B cell (primary cell): ENCODE measurements at regions not wholly inside any gene's neighbourhood (a gene's known extent, or its start where the extent isn't known, plus 50 kb on each side); places are given as distances from the start of the nearest gene placed in this dataset.

ENCODE experiments used
- ATAC-seq: fragments of 200-7000 bp; cut with Tn5 transposase; one replicate; pipeline ENCODE4 v1.10.0; 2021; ENCODE audit warnings: low read depth, mild to moderate bottlenecking, moderate number of reproducible peaks, moderate library complexity
- CTCF ChIA-PET: fragments of 350-600 bp; sonication (Branson Sonifier 250); formaldehyde crosslinking; loops from one replicate; lab custom pipeline; 2021; ENCODE audit warnings: antibody characterized with exemption, inconsistent platforms; lab: Charles Lee
- POLR2A ChIA-PET: fragments of 350-600 bp; sonication (Branson Sonifier 250); formaldehyde crosslinking; loops from one replicate; lab custom pipeline; 2021; ENCODE audit warnings: antibody characterized with exemption; lab: Charles Lee
- DNase-seq: peaks from one replicate; pipeline ENCODE4 v3.0.0; 2013
- H2AFZ ChIP-seq: 2 replicates; pipeline ENCODE4 v1.6.1; 2012; ENCODE audit warnings: mild to moderate bottlenecking, low read depth, low read length; ENCODE audit not compliant: insufficient read depth, poor library complexity, severe bottlenecking
- H3K27ac ChIP-seq, 2 donors: 1 replicate in 1 of 2; 2 replicates in 1 of 2; pipeline ENCODE4 v1.5.1; 2012 to 2013; ENCODE audit warnings: low read length in 2 of 2, mild to moderate bottlenecking in 2 of 2, moderate library complexity in 1 of 2
- H3K27me3 ChIP-seq, 4 experiments: fragments of 200-600 bp in 1 of 4; sonication (generic) in 1 of 4; replicated peaks in 1 of 4; 1 replicate in 2 of 4; 2 replicates in 2 of 4; pipeline versions ENCODE4 v1.6.1 to v1.7.0; 2013 to 2016; ENCODE audit warnings: low read length in 3 of 4, mild to moderate bottlenecking in 2 of 4, mixed read lengths in 1 of 4, moderate library complexity in 1 of 4; ENCODE audit not compliant: insufficient read depth in 4 of 4, control insufficient read depth in 3 of 4; ENCODE audit errors: control extremely low read depth in 1 of 4
- H3K36me3 ChIP-seq, 2 experiments: replicated peaks in 1 of 2; 1 replicate in 1 of 2; 2 replicates in 1 of 2; pipeline versions ENCODE4 v1.6.1 to v1.7.1; 2013; ENCODE audit warnings: low read length in 1 of 2; ENCODE audit not compliant: insufficient read depth in 2 of 2, control insufficient read depth in 1 of 2; ENCODE audit errors: control extremely low read depth in 1 of 2, extremely low read depth in 1 of 2
- H3K4me1 ChIP-seq, 2 donors: fragments of 200-600 bp in 1 of 2; sonication (generic) in 1 of 2; 1 replicate in 1 of 2; 2 replicates in 1 of 2; pipeline versions ENCODE4 v1.5.1 to v1.6.1; 2013 to 2017; ENCODE audit warnings: low read length in 2 of 2; ENCODE audit not compliant: control insufficient read depth in 2 of 2, insufficient read depth in 2 of 2
- H3K4me2 ChIP-seq: replicated peaks from 2 replicates; pipeline ENCODE3; 2012; ENCODE audit warnings: mild to moderate bottlenecking, low read depth, low read length; ENCODE audit not compliant: poor library complexity, severe bottlenecking
- H3K4me3 ChIP-seq, 5 experiments: fragments of 200-600 bp in 1 of 5; sonication (generic) in 1 of 5; 1 replicate in 3 of 5; 2 replicates in 2 of 5; pipeline versions ENCODE4 v1.5.1 to v1.7.0; 2011 to 2016; ENCODE audit warnings: low read length in 4 of 5, mild to moderate bottlenecking in 4 of 5, low read depth in 2 of 5, control low read depth in 1 of 5, moderate library complexity in 1 of 5; ENCODE audit not compliant: insufficient read depth in 1 of 5; ENCODE audit errors: control extremely low read depth in 1 of 5, extremely low read depth in 1 of 5
- H3K79me2 ChIP-seq: fragments of 200-600 bp; sonication (generic); one replicate; pipeline ENCODE4 v1.6.0; 2016; ENCODE audit warnings: low read length; ENCODE audit not compliant: control insufficient read depth, insufficient read depth
- H3K9ac ChIP-seq: fragments of 200-600 bp; sonication (generic); 2 replicates; pipeline ENCODE4 v1.6.1; 2017; ENCODE audit warnings: mild to moderate bottlenecking, low read length, moderate library complexity
- H3K9me3 ChIP-seq, 3 donors: one replicate each; pipeline versions ENCODE4 v1.6.1 to v1.7.1; 2013; ENCODE audit warnings: low read length in 2 of 3; ENCODE audit not compliant: control insufficient read depth in 2 of 3, insufficient read depth in 1 of 3; ENCODE audit errors: control extremely low read depth in 1 of 3
- H4K20me1 ChIP-seq: 2 replicates; pipeline ENCODE4 v1.6.0; 2012; ENCODE audit warnings: mild to moderate bottlenecking, low read length; ENCODE audit not compliant: insufficient read depth, control insufficient read depth, poor library complexity, severe bottlenecking
- H3K27ac Mint-ChIP-seq: one replicate; pipeline ENCODE4 v1.8.0; 2021; ENCODE audit warnings: mixed read lengths
- H3K27me3 Mint-ChIP-seq: one replicate; pipeline ENCODE4 v1.8.0; 2021; ENCODE audit warnings: mixed read lengths
- H3K4me1 Mint-ChIP-seq: one replicate; pipeline ENCODE4 v1.8.0; 2021; ENCODE audit warnings: mixed read lengths
- H3K4me3 Mint-ChIP-seq: one replicate; pipeline ENCODE4 v1.8.0; 2021; ENCODE audit warnings: mixed read lengths
- H3K9me3 Mint-ChIP-seq: one replicate; pipeline ENCODE4 v1.8.0; 2022; ENCODE audit warnings: mixed read lengths; ENCODE audit not compliant: insufficient read depth
- EZH2 ChIP-seq: IDR thresholded peaks from 2 replicates; pipeline ENCODE4 v1.6.1; 2012; ENCODE audit warnings: borderline replicate concordance, low read depth, mild to moderate bottlenecking, moderate library complexity, low read length; ENCODE audit not compliant: insufficient read depth, poor library complexity, severe bottlenecking
- WGBS: methylation state at CpG from one replicate; pipeline ENCODE4 v1.1.5; 2013; ENCODE audit warnings: missing lambda C conversion rate; ENCODE audit not compliant: insufficient coverage; 5-methylcytosine and 5-hydroxymethylcytosine counted together
- intact Hi-C: fragments of 100-400 bp; cut with micrococcal nuclease; formaldehyde crosslinking; loops from one replicate; pipeline ENCODE4 v1.10.0; 2022
- TF ChIP-seq, protein P1 (sequence below): fragments of 200-600 bp; IDR thresholded peaks from one replicate; pipeline ENCODE4 v1.8.0; 2022; ENCODE audit warnings: antibody characterized with exemption, mild to moderate bottlenecking

DNA sequence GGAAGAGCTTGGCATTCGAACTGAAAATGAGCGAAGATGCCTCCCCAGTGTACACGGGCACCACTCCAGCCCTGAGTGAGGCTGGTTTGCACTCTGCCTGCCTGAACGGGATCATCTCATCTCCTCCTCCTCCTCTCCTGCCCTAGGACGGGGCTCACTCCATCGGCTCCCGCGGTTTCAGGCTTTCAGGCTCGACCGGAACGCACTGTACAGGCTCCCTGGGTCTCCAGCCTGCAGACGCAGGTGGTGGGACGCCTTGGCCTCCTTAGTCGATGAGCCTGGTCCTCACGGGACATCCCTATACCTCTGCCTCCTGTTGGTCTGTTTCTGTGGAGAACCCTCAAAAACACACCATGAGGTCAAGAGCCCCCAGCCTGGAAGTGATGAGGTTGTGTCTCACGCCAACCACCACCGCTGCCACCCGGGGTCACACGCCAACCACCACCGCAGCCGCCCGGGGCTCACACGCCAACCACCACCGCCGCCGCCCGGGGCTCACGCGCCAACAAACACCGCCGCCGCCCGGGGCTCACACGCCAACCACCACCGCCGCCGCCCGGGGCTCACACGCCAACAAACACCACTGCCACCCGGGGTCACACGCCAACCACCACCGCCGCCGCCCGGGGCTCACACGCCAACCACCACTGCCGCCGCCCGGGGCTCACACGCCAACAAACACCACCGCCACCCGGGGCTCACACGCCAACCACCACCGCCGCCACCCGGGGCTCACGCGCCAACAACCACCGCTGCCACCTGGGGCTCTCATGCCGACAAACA is 56.3 kb downstream of the FOXL3 start:
- no peaks in the 10 kb centered on the region for H3K4me1 ChIP-seq
- Mint-ChIP-seq H3K9me3 (no peaks in the 10 kb centered on the region), H3K27ac (no peak overlapping the region), H3K4me3 (no peak overlapping the region), H3K4me1 (no peaks in the 10 kb centered on the region), H3K27me3 (peaks cover 4% of the 10 kb centered on the region)
- ChIA-PET CTCF (no interaction called here), POLR2A (no interaction called here)
- 96% methylated on average over 27 of the region's 60 CpGs for whole genome bisulfite sequencing
- H2AFZ ChIP-seq: no peak overlapping the region
- H3K4me3 ChIP-seq: no peak overlapping the region
- H3K36me3 ChIP-seq: no peaks in the 10 kb centered on the region
- DNase-seq (no peak), ATAC-seq (no peak)
- TF ChIP-seq EZH2: no peak
- TF ChIP-seq, protein P1, sequence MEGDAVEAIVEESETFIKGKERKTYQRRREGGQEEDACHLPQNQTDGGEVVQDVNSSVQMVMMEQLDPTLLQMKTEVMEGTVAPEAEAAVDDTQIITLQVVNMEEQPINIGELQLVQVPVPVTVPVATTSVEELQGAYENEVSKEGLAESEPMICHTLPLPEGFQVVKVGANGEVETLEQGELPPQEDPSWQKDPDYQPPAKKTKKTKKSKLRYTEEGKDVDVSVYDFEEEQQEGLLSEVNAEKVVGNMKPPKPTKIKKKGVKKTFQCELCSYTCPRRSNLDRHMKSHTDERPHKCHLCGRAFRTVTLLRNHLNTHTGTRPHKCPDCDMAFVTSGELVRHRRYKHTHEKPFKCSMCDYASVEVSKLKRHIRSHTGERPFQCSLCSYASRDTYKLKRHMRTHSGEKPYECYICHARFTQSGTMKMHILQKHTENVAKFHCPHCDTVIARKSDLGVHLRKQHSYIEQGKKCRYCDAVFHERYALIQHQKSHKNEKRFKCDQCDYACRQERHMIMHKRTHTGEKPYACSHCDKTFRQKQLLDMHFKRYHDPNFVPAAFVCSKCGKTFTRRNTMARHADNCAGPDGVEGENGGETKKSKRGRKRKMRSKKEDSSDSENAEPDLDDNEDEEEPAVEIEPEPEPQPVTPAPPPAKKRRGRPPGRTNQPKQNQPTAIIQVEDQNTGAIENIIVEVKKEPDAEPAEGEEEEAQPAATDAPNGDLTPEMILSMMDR: no peak
- H3K27me3 ChIP-seq: no peaks in the 10 kb centered on the region
- H3K9me3 ChIP-seq: peaks cover 0 to 32% (median 0%) of the 10 kb centered on the region in 3 donors
- no peak overlapping the region for H3K4me2 ChIP-seq
- H3K9ac ChIP-seq: no peak overlapping the region
- intact Hi-C loops: no loop called here
- no peaks in the 10 kb centered on the region for H4K20me1 ChIP-seq
- H3K79me2 ChIP-seq: no peaks in the 10 kb centered on the region
- H3K27ac ChIP-seq: no peak overlapping the region

DNA sequence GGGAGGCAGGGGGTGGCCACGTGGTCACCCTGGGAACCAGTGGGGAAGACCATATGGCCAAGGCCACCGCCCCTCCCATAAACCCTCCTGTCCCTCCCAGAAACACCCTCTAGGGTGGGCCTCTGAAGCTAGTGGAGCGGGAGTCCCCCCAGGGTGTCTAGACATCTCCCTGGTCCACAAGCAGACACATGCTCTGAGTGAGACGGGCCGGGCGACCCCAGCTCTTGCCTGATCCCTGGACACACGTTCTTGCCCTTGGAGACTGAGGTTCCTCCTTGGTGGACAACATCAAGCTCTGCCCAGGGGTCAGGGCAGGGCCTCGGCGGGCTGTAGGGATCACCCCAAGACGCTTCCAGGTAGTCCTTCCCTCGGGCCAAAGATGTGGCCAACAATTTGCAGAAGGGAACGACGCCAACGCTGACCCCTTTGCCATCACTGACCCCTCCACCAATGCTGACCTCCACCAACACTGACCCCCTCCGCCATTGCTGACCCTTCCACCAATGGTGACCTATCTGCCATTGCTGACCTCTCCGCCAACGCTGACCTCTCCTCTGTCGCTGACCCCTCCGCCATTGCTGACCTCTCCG is 57.1 kb downstream of the FOXL3 start:
- POLR2A ChIA-PET: no interaction called here

More for the DNA sequence above, 57.1 kb downstream of the FOXL3 start:
- Mint-ChIP-seq H3K4me1 (peaks cover 5% of the 10 kb centered on the region), H3K27me3 (peaks cover 4% of the 10 kb centered on the region), H3K4me3 (no peak overlapping the region), H3K27ac (no peak overlapping the region), H3K9me3 (no peaks in the 10 kb centered on the region)
- H4K20me1 ChIP-seq: no peaks in the 10 kb centered on the region
- no peak overlapping the region for H3K4me2 ChIP-seq
- H3K27me3 ChIP-seq: peaks cover 0 to 5% (median 0%) of the 10 kb centered on the region in 4 experiments
- ATAC-seq (no peak), DNase-seq (no peak)
- H2AFZ ChIP-seq: no peak overlapping the region
- 89% methylated on average over 20 of the region's 20 CpGs for WGBS
- peaks cover 0 to 39% (median 0%) of the 10 kb centered on the region in 3 donors for H3K9me3 ChIP-seq
- CTCF ChIA-PET: no interaction called here
- TF ChIP-seq EZH2: no peak
- TF ChIP-seq, protein P1: no peak
- no peaks in the 10 kb centered on the region for H3K79me2 ChIP-seq
- peaks cover 5 to 6% of the 10 kb centered on the region in 2 donors for H3K4me1 ChIP-seq
- intact Hi-C loops: no loop called here
- no peak overlapping the region for H3K9ac ChIP-seq
- no peak overlapping the region for H3K4me3 ChIP-seq
- H3K36me3 ChIP-seq: no peaks in the 10 kb centered on the region
- H3K27ac ChIP-seq: no peak overlapping the region
